Psoas muscle (tissue), 7 donors: ENCODE measurements at regions not wholly inside any gene's neighbourhood (a gene's known extent, or its start where the extent isn't known, plus 50 kb on each side); places are given as distances from the start of the nearest gene placed in this dataset.

Experiments used
- ATAC-seq, 4 donors: fragments of 200-7000 bp; cut with Tn5 transposase; one replicate each; pipeline ENCODE4 v1.9.1; 2020; ENCODE audit warnings: moderate library complexity in 3 of 4, mild to moderate bottlenecking in 2 of 4
- DNase-seq, 2 donors: peaks; one replicate each; pipeline ENCODE4 v3.0.0-alpha.2; 2020
- H3K27ac ChIP-seq: fragments of 200-600 bp; one replicate; pipeline ENCODE4 v1.8.0; 2022
- H3K27me3 ChIP-seq, 3 donors: fragments of 200-600 bp in 1 of 3; one replicate each; pipeline versions ENCODE4 v1.6.1 to v1.8.0; 2013 to 2022; ENCODE audit warnings: low read length in 2 of 3, mild to moderate bottlenecking in 2 of 3, moderate library complexity in 1 of 3; ENCODE audit not compliant: insufficient read depth in 3 of 3
- H3K36me3 ChIP-seq, 2 donors: fragments of 200-600 bp in 1 of 2; one replicate each; pipeline versions ENCODE4 v1.6.1 to v1.8.0; 2013 to 2022; ENCODE audit warnings: low read depth in 1 of 2, mild to moderate bottlenecking in 1 of 2, moderate library complexity in 1 of 2; ENCODE audit not compliant: insufficient read depth in 1 of 2
- H3K4me1 ChIP-seq: fragments of 200-600 bp; one replicate; pipeline ENCODE4 v1.8.0; 2022
- H3K4me3 ChIP-seq: fragments of 200-600 bp; one replicate; pipeline ENCODE4 v1.8.0; 2022; ENCODE audit warnings: mild to moderate bottlenecking
- H3K9me3 ChIP-seq: fragments of 200-600 bp; one replicate; pipeline ENCODE4 v1.8.0; 2022
- CTCF ChIP-seq: fragments of 200-600 bp; IDR thresholded peaks from one replicate; pipeline ENCODE4 v1.8.0; 2022; ENCODE audit warnings: antibody characterized with exemption
- WGBS, 3 donors: extraction: QIAGEN DNeasy Blood & Tissue Kit; methylation state at CpG; one replicate each; pipeline versions ENCODE4 v1.1.6 to v1.1.7; 2013; 5-methylcytosine and 5-hydroxymethylcytosine counted together
- intact Hi-C, 2 donors: fragments of 100-400 bp; cut with DNase I; formaldehyde crosslinking; loops; one replicate each; pipeline versions ENCODE4 v1.11.0 to v1.14.2; 2022
- donor health status: healthy with polysubstance abuse.
- donor health status: DM: no; HTN: no; CAD: no; lungs with moderate emphysema.
- donor health status: Bipolar disorder and iron deficiency.
- donor health status: healthy.
- donor health status: DM: yes; HTN: yes; CAD: no.
- donor health status: DM: no; HTN: no; CAD: no.
- donor health status: DM: yes; HTN: yes; CAD: no.

GRCh38 chr22:27598792-27599191 lies 202.8 kb downstream of the MN1 start:
- H3K27ac ChIP-seq, result no peak overlapping the region
- H3K27me3 ChIP-seq, result no peaks in the 10 kb centered on the region
- DNase-seq (no peak), ATAC-seq (no peak)
- no peaks in the 10 kb centered on the region for H3K4me1 ChIP-seq
- no peaks in the 10 kb centered on the region for H3K36me3 ChIP-seq
- H3K4me3 ChIP-seq, result no peak overlapping the region
- TF ChIP-seq CTCF, result no peak
- H3K9me3 ChIP-seq, result no peaks in the 10 kb centered on the region
- 74 to 86% (median 81%) methylated on average over 1 of the region's 1 CpG for WGBS, 3 donors
- intact Hi-C loops, result no loop called here

GRCh38 chr22:27601195-27601594 lies 200.4 kb downstream of the MN1 start:
- Histone ChIP-seq H3K4me3 (no peak overlapping the region), H3K36me3 (no peaks in the 10 kb centered on the region), H3K4me1 (no peaks in the 10 kb centered on the region), H3K27ac (no peak overlapping the region), H3K27me3 (no peaks in the 10 kb centered on the region), H3K9me3 (no peaks in the 10 kb centered on the region)
- DNase-seq (no peak), ATAC-seq (no peak)
- intact Hi-C loops, result no loop called here
- no peak for TF ChIP-seq CTCF
- 53 to 65% (median 61%) methylated on average over 9 of the region's 9 CpGs for WGBS, 3 donors

GRCh38 chr22:27602390-27602789 lies 199.2 kb downstream of the MN1 start:
- H3K4me1 ChIP-seq, result no peaks in the 10 kb centered on the region
- H3K9me3 ChIP-seq, result no peaks in the 10 kb centered on the region
- ATAC-seq (no peak), DNase-seq (no peak)
- H3K27ac ChIP-seq, result no peak overlapping the region
- H3K4me3 ChIP-seq, result no peak overlapping the region
- no peaks in the 10 kb centered on the region for H3K27me3 ChIP-seq
- intact Hi-C loops, result no loop called here
- no peaks in the 10 kb centered on the region for H3K36me3 ChIP-seq
- no peak for TF ChIP-seq CTCF
- 74 to 77% (median 74%) methylated on average over 6 of the region's 6 CpGs for WGBS, 3 donors

GRCh38 chr22:27603111-27603799 lies 198.3 kb downstream of the MN1 start:
- Histone ChIP-seq H3K9me3 (no peaks in the 10 kb centered on the region), H3K4me1 (no peaks in the 10 kb centered on the region), H3K36me3 (no peaks in the 10 kb centered on the region), H3K4me3 (no peak overlapping the region), H3K27ac (no peak overlapping the region), H3K27me3 (no peaks in the 10 kb centered on the region)
- ATAC-seq, result no peak
- WGBS, 3 donors, result 80 to 93% (median 85%) methylated on average over 11 of the region's 11 CpGs
- no peak for TF ChIP-seq CTCF
- intact Hi-C loops, result no loop called here
- DNase-seq, result no peak

GRCh38 chr22:27603800-27604144 lies 197.8 kb downstream of the MN1 start:
- Histone ChIP-seq H3K9me3 (no peaks in the 10 kb centered on the region), H3K4me3 (no peak overlapping the region), H3K27ac (no peak overlapping the region), H3K27me3 (no peaks in the 10 kb centered on the region), H3K4me1 (no peaks in the 10 kb centered on the region), H3K36me3 (no peaks in the 10 kb centered on the region)
- DNase-seq (no peak), ATAC-seq (peak in 1 of 4 donors; percentile 26)
- whole genome bisulfite sequencing, 3 donors, result 61 to 78% (median 63%) methylated on average over 7 to 9 of the region's 9 CpGs
- intact Hi-C loops, result no loop called here
- no peak for TF ChIP-seq CTCF
